ENCODE measurements at regions not wholly inside any gene's neighbourhood (a gene's known extent, or its start where the extent isn't known, plus 50 kb on each side); places are given as distances from the start of the nearest gene placed in this dataset.
A peak's percentile ranks its signal among the peaks of the same experiment; 100 is the strongest.

- DNase-seq, result no peak
Measured at GRCh38 chr4:90007494-90008167, 113.0 kb downstream of the MMRN1 start.

GRCh38 chr4:90012918-90013317 is 114.3 kb upstream of the CCSER1 start:
- no peak for DNase-seq

DNA sequence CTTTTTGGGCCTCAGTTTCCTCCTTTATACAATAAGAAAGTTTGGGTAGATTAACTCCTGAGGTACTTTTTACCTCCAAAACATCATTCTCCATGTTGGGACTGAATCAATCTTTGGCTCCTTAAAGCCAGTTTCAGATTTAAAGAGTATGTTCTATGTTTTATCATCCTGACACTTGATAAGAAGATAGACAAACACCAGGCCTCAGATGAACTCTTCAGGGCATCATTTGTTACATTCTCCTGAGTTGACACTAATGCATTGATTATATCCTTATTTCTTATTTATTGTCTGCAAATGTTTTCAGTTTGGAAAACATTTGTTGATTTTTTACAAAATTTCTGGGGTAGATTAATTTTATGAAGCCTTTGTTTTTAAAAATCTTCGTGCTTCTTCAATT is 102.7 kb upstream of the CCSER1 start:
- DNase-seq, result no peak

GRCh38 chr4:90025248-90025647 is 101.9 kb upstream of the CCSER1 start:
- peak; percentile 1 for DNase-seq

DNA sequence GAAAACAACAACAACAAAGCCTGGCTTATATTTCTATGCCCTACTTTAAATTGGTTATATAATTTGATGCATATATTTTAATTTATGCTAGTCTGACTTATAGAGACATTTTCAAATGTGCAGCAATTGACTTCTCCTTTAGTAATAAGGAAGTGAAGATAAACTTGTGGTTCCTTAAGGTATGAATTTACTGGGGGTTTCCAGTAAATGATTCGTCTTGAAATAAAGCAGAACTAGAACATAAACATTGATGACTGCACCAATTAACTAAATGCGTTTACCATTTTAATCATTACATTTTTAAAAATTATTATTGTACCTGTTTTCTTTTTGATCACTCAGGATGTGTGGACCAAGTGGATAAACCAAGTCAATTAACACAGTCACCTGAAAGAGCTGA is 99.6 kb upstream of the CCSER1 start:
- DNase-seq, result no peak

GRCh38 chr4:90028460-90028859 is 98.7 kb upstream of the CCSER1 start:
- DNase-seq, result no peak

DNA sequence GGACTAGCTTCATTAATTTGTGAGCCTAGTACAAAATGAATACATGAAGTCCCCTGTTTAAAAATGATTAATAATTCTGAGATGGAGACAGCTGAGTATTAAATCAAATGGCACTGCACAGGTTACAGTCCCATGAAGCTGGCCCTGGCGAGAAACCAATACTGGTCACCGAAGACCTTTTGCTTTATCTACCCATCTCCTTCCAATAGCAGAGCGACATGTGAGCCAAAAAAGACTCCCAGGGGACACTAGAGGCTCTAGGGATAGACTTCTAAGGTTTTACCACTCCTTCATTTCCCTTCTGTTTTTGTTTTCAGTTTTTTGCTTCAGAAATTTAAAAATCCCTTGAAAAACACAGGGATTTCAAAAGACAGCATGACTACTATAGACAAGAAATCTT is 97.0 kb upstream of the CCSER1 start:
- DNase-seq, result peak; percentile 1

DNA sequence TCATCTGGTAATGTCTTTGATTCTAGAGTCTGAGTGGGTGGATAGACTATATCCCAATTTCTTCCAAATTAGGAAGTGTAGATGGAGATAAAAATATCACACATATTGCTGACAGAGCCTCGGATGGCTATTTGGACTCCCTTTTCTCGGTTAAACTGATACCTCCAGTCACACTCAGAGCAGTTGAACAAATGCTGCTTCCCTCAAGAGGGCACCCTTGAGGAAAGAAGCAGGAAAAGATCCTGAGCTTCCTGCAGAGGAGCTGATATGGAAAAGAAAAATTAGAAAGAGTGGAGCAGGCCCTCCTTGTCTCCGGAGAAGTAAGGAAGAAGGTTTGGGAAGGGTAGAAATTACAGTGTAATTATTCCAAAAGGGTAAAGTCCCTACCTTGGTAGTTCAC is 96.2 kb upstream of the CCSER1 start:
- DNase-seq, result no peak

- no peak for DNase-seq
Measured at GRCh38 chr4:90039122-90039521, 88.1 kb upstream of the CCSER1 start.

GRCh38 chr4:90051999-90052398 is 75.2 kb upstream of the CCSER1 start:
- no peak for DNase-seq

GRCh38 chr4:90057091-90057490 is 70.1 kb upstream of the CCSER1 start:
- no peak for DNase-seq

DNA sequence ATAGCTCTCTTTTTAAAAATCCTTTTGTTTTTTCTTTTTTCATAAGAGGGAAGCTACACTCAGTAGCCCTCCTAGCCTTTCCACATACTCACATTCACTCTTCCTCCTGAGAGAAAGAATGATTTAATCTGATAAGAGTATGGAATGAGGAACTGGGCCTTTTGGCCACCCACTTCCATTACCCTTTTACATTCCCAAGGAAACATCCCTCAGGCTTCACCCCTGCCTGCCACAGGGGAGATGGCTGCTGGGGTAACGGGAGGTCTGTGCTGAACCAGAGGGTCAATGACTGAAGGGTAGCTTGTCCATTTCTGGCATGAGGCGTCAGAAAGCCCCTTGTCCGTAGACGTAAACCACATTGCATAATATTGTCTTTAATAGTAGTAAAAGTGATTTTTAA is 67.2 kb upstream of the CCSER1 start:
- DNase-seq, result no peak

- no peak for DNase-seq
Measured at GRCh38 chr4:90061881-90062280, 65.3 kb upstream of the CCSER1 start.

DNA sequence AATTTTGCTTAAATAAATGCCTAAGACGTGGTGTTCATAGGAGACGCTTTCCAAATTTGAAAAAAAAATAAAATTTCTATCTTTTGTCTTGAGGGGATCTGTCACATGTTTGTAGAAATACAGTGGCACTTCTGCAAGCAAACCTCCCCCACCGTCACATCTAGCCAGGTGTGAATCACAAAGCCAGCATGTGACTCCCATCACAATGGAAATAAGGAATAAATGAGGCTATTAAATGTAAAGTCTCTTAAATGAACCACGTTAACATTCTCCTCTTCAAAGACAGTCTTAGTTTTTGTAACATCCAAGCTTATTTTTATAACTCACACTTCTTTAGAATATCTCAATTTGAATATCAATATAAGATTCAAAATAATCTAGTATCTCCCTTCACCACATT is 63.0 kb upstream of the CCSER1 start:
- DNase-seq, result no peak

DNA sequence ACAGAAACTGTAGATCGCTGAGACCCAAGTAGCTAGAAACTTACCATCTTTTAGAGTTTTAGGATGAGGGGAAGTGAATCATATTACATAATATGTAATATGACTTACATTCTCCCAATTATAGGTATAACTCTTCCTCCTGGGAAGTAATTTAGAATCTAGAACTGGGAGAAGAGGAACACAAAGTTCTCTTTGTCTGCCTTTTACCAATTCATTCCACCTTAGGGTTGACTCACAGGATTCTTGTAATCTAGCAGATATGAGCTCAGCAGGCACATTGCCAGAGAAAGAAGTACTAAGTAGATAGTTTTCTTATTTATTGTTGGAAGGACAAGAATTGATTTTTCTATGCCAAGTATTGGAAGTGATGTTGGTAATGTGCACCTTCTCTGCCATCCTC is 58.0 kb upstream of the CCSER1 start:
- no peak for DNase-seq

- DNase-seq, result no peak
Measured at GRCh38 chr4:90071289-90072235, 55.6 kb upstream of the CCSER1 start.

- no peak for DNase-seq
Measured at GRCh38 chr4:90074322-90074886, 52.8 kb upstream of the CCSER1 start.
